Endothelial cell of umbilical vein (primary cell): ENCODE measurements at regions not wholly inside any gene's neighbourhood (a gene's known extent, or its start where the extent isn't known, plus 50 kb on each side); places are given as distances from the start of the nearest gene placed in this dataset.

Experiments used
- BruUV-seq: library from RNA; stranded (reverse); fragments of 400-500 nt; replicated peaks from 2 replicates; lab custom pipeline; 2021; lab: Mats Ljungman, UMichigan
- CTCF ChIA-PET: fragments of 300-600, 350-600 bp; sonication (Branson Sonifier 250); formaldehyde crosslinking; loops from one replicate; lab custom pipeline; 2021; ENCODE audit warnings: antibody characterized with exemption, inconsistent platforms; lab: Charles Lee
- POLR2A ChIA-PET: fragments of 300-600, 350-600 bp; sonication (Branson Sonifier 250); formaldehyde crosslinking; loops from one replicate; lab custom pipeline; 2021; ENCODE audit warnings: antibody characterized with exemption, inconsistent platforms; lab: Charles Lee
- DNase-seq: peaks from one replicate; pipeline ENCODE4 v3.0.0-alpha.2; 2011; ENCODE audit warnings: low read depth, low spot score
- FAIRE-seq: peaks from 2 replicates; lab custom pipeline; 2011; peaks lifted over from hg19 to GRCh38; lab: Jason Lieb, UNC
- H2AFZ ChIP-seq: 2 replicates; pipeline ENCODE4 v1.6.0; 2012; ENCODE audit warnings: low read depth, low read length, control low read depth, inconsistent platforms
- H3K27ac ChIP-seq: 2 replicates; pipeline ENCODE4 v1.5.1; 2011; ENCODE audit warnings: low read depth, mild to moderate bottlenecking, control low read depth, low read length, moderate library complexity; ENCODE audit not compliant: insufficient read depth
- H3K27me3 ChIP-seq, 2 experiments: 2 replicates each; pipeline versions ENCODE4 v1.6.0 to v1.6.1; 2011; ENCODE audit warnings: low read length in 2 of 2, mixed read lengths in 1 of 2; ENCODE audit not compliant: control insufficient read depth in 2 of 2, insufficient read depth in 2 of 2
- H3K36me3 ChIP-seq, 2 experiments: 2 replicates in 1 of 2; 3 replicates in 1 of 2; pipeline ENCODE4 v1.5.1; 2011; ENCODE audit warnings: low read length in 2 of 2, mild to moderate bottlenecking in 1 of 2, moderate library complexity in 1 of 2; ENCODE audit not compliant: control insufficient read depth in 2 of 2, insufficient read depth in 2 of 2; ENCODE audit errors: extremely low read depth in 1 of 2
- H3K4me1 ChIP-seq: 3 replicates; pipeline ENCODE4 v1.5.1; 2011; ENCODE audit warnings: mild to moderate bottlenecking, low read length; ENCODE audit not compliant: control insufficient read depth, insufficient read depth; ENCODE audit errors: extremely low read depth
- H3K4me2 ChIP-seq: 2 replicates; pipeline ENCODE4 v1.6.1; 2011; ENCODE audit warnings: low read length, control low read depth, mixed read lengths; ENCODE audit not compliant: insufficient read depth
- H3K4me3 ChIP-seq, 3 experiments: fragments of 200-600 bp in 1 of 3; sonication (generic), shearing (Covaris generic) in 1 of 3; replicated peaks in 1 of 3; 2 replicates each; pipeline ENCODE4 v1.5.1; 2011 to 2016; ENCODE audit warnings: control low read depth in 3 of 3, low read length in 3 of 3, mild to moderate bottlenecking in 2 of 3, inconsistent platforms in 1 of 3, low read depth in 1 of 3, moderate library complexity in 1 of 3; ENCODE audit not compliant: insufficient read depth in 1 of 3
- H3K79me2 ChIP-seq: 2 replicates; pipeline ENCODE4 v1.6.0; 2012; ENCODE audit warnings: low read length, inconsistent platforms; ENCODE audit not compliant: control insufficient read depth, insufficient read depth
- H3K9ac ChIP-seq: replicated peaks from 2 replicates; pipeline ENCODE3; 2011; ENCODE audit warnings: low read length, control low read depth; ENCODE audit not compliant: insufficient read depth; ENCODE audit errors: extremely low read depth
- H3K9me1 ChIP-seq: replicated peaks from 3 replicates; pipeline ENCODE4 v1.6.0; 2011; ENCODE audit warnings: mild to moderate bottlenecking, low read length; ENCODE audit not compliant: control insufficient read depth, insufficient read depth; ENCODE audit errors: extremely low read depth
- H3K9me3 ChIP-seq: replicated peaks from 2 replicates; pipeline ENCODE4 v1.5.1; 2012; ENCODE audit warnings: low read length, inconsistent platforms; ENCODE audit not compliant: control insufficient read depth, insufficient read depth
- H4K20me1 ChIP-seq: replicated peaks from 2 replicates; pipeline ENCODE3; 2011; ENCODE audit warnings: mild to moderate bottlenecking, low read length; ENCODE audit not compliant: control insufficient read depth, insufficient read depth; ENCODE audit errors: extremely low read depth
- CTCF ChIP-seq, 2 donors: IDR thresholded peaks; 1 replicate in 1 of 2; 2 replicates in 1 of 2; pipeline ENCODE4 v1.5.1; 2011; ENCODE audit warnings: low read length in 2 of 2, mild to moderate bottlenecking in 2 of 2, moderate library complexity in 2 of 2, control low read depth in 1 of 2, inconsistent platforms in 1 of 2, low read depth in 1 of 2; ENCODE audit not compliant: insufficient read depth in 1 of 2; ENCODE audit errors: extremely low read depth in 1 of 2
- EZH2 ChIP-seq: IDR thresholded peaks from 2 replicates; pipeline ENCODE4 v1.6.1; 2012; ENCODE audit warnings: borderline replicate concordance, low read depth, mild to moderate bottlenecking, moderate library complexity, low read length, inconsistent platforms; ENCODE audit not compliant: severe bottlenecking
- FOS ChIP-seq: IDR thresholded peaks from 2 replicates; pipeline ENCODE4 v1.6.1; 2011; ENCODE audit warnings: mild to moderate bottlenecking, low read length, moderate library complexity, borderline replicate concordance; ENCODE audit not compliant: insufficient read depth
- GATA2 ChIP-seq: IDR thresholded peaks from 2 replicates; pipeline ENCODE4 v1.7.0; 2011; ENCODE audit warnings: low read depth, mild to moderate bottlenecking, moderate library complexity, mixed read lengths, low read length; ENCODE audit not compliant: insufficient read length, insufficient read depth
- JUN ChIP-seq: IDR thresholded peaks from 2 replicates; pipeline ENCODE4 v1.6.1; 2011; ENCODE audit warnings: borderline replicate concordance, low read depth; ENCODE audit not compliant: insufficient read length, insufficient read depth
- MAX ChIP-seq: IDR thresholded peaks from 2 replicates; pipeline ENCODE4 v1.6.1; 2011; ENCODE audit not compliant: insufficient read depth, insufficient read length
- MYC ChIP-seq: IDR thresholded peaks from one replicate; pipeline ENCODE4 v1.6.1; 2011; ENCODE audit warnings: mild to moderate bottlenecking, low read depth, low read length
- POLR2A ChIP-seq: IDR thresholded peaks from 2 replicates; pipeline ENCODE4 v1.6.1; 2012; ENCODE audit warnings: low read depth, mild to moderate bottlenecking, control low read depth, low read length
- POLR2AphosphoS5 ChIP-seq: IDR thresholded peaks from 2 replicates; pipeline ENCODE4 v1.6.1; 2012; ENCODE audit warnings: low read depth, mild to moderate bottlenecking, control low read depth, low read length, moderate library complexity; ENCODE audit not compliant: insufficient read depth
- dilution Hi-C: fragments of 300-500 bp; cut with MboI; formaldehyde crosslinking; loops from one replicate; pipeline ENCODE4 v1.15.0; 2019; ENCODE audit warnings: low sequenced_read_pairs; ENCODE audit not compliant: extremely low pct_ligation_motif_present
- intact Hi-C: fragments of 100-400 bp; cut with micrococcal nuclease; formaldehyde crosslinking; loops from one replicate; pipeline ENCODE4 v1.10.0; 2022

GRCh38 chr15:35756623-35757022, 210.7 kb upstream of the DPH6 start:
- Histone ChIP-seq H3K9me3 (no peaks in the 10 kb centered on the region), H3K9me1 (no peaks in the 10 kb centered on the region), H3K36me3 (no peaks in the 10 kb centered on the region), H3K79me2 (no peaks in the 10 kb centered on the region), H3K4me3 (no peak overlapping the region), H3K4me2 (no peak overlapping the region), H2AFZ (no peak overlapping the region), H3K4me1 (no peaks in the 10 kb centered on the region), H3K9ac (no peak overlapping the region), H4K20me1 (no peaks in the 10 kb centered on the region), H3K27ac (no peak overlapping the region), H3K27me3 (no peaks in the 10 kb centered on the region)
- BruUV-seq = no TSS peak
- ChIA-PET CTCF (interaction anchor here (1.1 to 1.6 kb wide), 3 partner anchors 25 to 238 kb away, joined by 3 to 4 read pairs (median 4); no protein-coding TSS in a partner anchor), POLR2A (no interaction called here)
- FAIRE-seq (no peak), DNase-seq (no peak)
- intact Hi-C loops (no loop called here), dilution Hi-C loops (no loop called here)
- TF ChIP-seq MAX (no peak), EZH2 (no peak), POLR2A (no peak), JUN (no peak), FOS (no peak), POLR2AphosphoS5 (no peak), CTCF (IDR thresholded peaks at IDR 0.05; ENCODE audit: extremely low read depth in 1 of 2, insufficient read depth in 1 of 2, low read depth in 1 of 2, low read length in 2 of 2) (no peak), GATA2 (no peak), MYC (no peak)
